ENCODE measurements at regions not wholly inside any gene's neighbourhood (a gene's known extent, or its start where the extent isn't known, plus 50 kb on each side); places are given as distances from the start of the nearest gene placed in this dataset.

GRCh38 chr22:46086577-46087335 lies 63.6 kb upstream of the PPARA start:
- Histone ChIP-seq H3K27me3 (ENCODE audit: insufficient read depth, low read length) (no peaks in the 10 kb centered on the region), H3K9me3 (ENCODE audit: insufficient read depth, low read depth, low read length) (no peaks in the 10 kb centered on the region), H3K9ac (ENCODE audit: low read depth, low read length) (no peak overlapping the region), H3K27ac (ENCODE audit: low read length) (no peak overlapping the region), H3K4me3 (ENCODE audit: low read length) (no peak overlapping the region), H3K36me3 (ENCODE audit: insufficient read depth, low read depth, low read length) (no peaks in the 10 kb centered on the region), H3K4me1 (ENCODE audit: insufficient read depth, low read length) (no peaks in the 10 kb centered on the region)

GRCh38 chr22:46087336-46087690 lies 63.0 kb upstream of the PPARA start:
- no peaks in the 10 kb centered on the region for H3K36me3 ChIP-seq (ENCODE audit: insufficient read depth, low read depth, low read length)
- H3K9me3 ChIP-seq (ENCODE audit: insufficient read depth, low read depth, low read length): no peaks in the 10 kb centered on the region
- H3K9ac ChIP-seq (ENCODE audit: low read depth, low read length): no peak overlapping the region
- H3K4me3 ChIP-seq (ENCODE audit: low read length): no peak overlapping the region
- H3K27ac ChIP-seq (ENCODE audit: low read length): no peak overlapping the region
- H3K27me3 ChIP-seq (ENCODE audit: insufficient read depth, low read length): no peaks in the 10 kb centered on the region
- no peaks in the 10 kb centered on the region for H3K4me1 ChIP-seq (ENCODE audit: insufficient read depth, low read length)

- no peak overlapping the region for H3K9ac ChIP-seq (ENCODE audit: low read depth, low read length)
- H3K36me3 ChIP-seq (ENCODE audit: insufficient read depth, low read depth, low read length): no peaks in the 10 kb centered on the region
- no peaks in the 10 kb centered on the region for H3K27me3 ChIP-seq (ENCODE audit: insufficient read depth, low read length)
- H3K4me3 ChIP-seq (ENCODE audit: low read length): no peak overlapping the region
- no peak overlapping the region for H3K27ac ChIP-seq (ENCODE audit: low read length)
- no peaks in the 10 kb centered on the region for H3K9me3 ChIP-seq (ENCODE audit: insufficient read depth, low read depth, low read length)
- H3K4me1 ChIP-seq (ENCODE audit: insufficient read depth, low read length): no peaks in the 10 kb centered on the region
These were observed 62.5 kb upstream of the PPARA start for GRCh38 chr22:46087816-46088277.

- Histone ChIP-seq H3K27me3 (ENCODE audit: insufficient read depth, low read length) (no peaks in the 10 kb centered on the region), H3K9me3 (ENCODE audit: insufficient read depth, low read depth, low read length) (no peaks in the 10 kb centered on the region), H3K4me3 (ENCODE audit: low read length) (no peak overlapping the region), H3K9ac (ENCODE audit: low read depth, low read length) (no peak overlapping the region), H3K27ac (ENCODE audit: low read length) (no peak overlapping the region), H3K4me1 (ENCODE audit: insufficient read depth, low read length) (no peaks in the 10 kb centered on the region), H3K36me3 (ENCODE audit: insufficient read depth, low read depth, low read length) (no peaks in the 10 kb centered on the region)
These were observed 61.6 kb upstream of the PPARA start for GRCh38 chr22:46088541-46089311.

- Histone ChIP-seq H3K9me3 (ENCODE audit: insufficient read depth, low read depth, low read length) (no peaks in the 10 kb centered on the region), H3K9ac (ENCODE audit: low read depth, low read length) (no peak overlapping the region), H3K27me3 (ENCODE audit: insufficient read depth, low read length) (no peaks in the 10 kb centered on the region), H3K4me3 (ENCODE audit: low read length) (no peak overlapping the region), H3K4me1 (ENCODE audit: insufficient read depth, low read length) (no peaks in the 10 kb centered on the region), H3K36me3 (ENCODE audit: insufficient read depth, low read depth, low read length) (no peaks in the 10 kb centered on the region), H3K27ac (ENCODE audit: low read length) (no peak overlapping the region)
These were observed 60.8 kb upstream of the PPARA start for GRCh38 chr22:46089426-46090035.

GRCh38 chr22:46090036-46090591 lies 60.2 kb upstream of the PPARA start:
- Histone ChIP-seq H3K4me1 (ENCODE audit: insufficient read depth, low read length) (no peaks in the 10 kb centered on the region), H3K9me3 (ENCODE audit: insufficient read depth, low read depth, low read length) (no peaks in the 10 kb centered on the region), H3K27ac (ENCODE audit: low read length) (no peak overlapping the region), H3K4me3 (ENCODE audit: low read length) (no peak overlapping the region), H3K36me3 (ENCODE audit: insufficient read depth, low read depth, low read length) (no peaks in the 10 kb centered on the region), H3K9ac (ENCODE audit: low read depth, low read length) (no peak overlapping the region), H3K27me3 (ENCODE audit: insufficient read depth, low read length) (no peaks in the 10 kb centered on the region)

- Histone ChIP-seq H3K9ac (ENCODE audit: low read depth, low read length) (no peak overlapping the region), H3K4me3 (ENCODE audit: low read length) (no peak overlapping the region), H3K27ac (ENCODE audit: low read length) (no peak overlapping the region), H3K4me1 (ENCODE audit: insufficient read depth, low read length) (no peaks in the 10 kb centered on the region), H3K27me3 (ENCODE audit: insufficient read depth, low read length) (no peaks in the 10 kb centered on the region), H3K9me3 (ENCODE audit: insufficient read depth, low read depth, low read length) (no peaks in the 10 kb centered on the region), H3K36me3 (ENCODE audit: insufficient read depth, low read depth, low read length) (no peaks in the 10 kb centered on the region)
These were observed 59.6 kb upstream of the PPARA start for GRCh38 chr22:46090631-46091201.

- no peak overlapping the region for H3K9ac ChIP-seq (ENCODE audit: low read depth, low read length)
- H3K4me1 ChIP-seq (ENCODE audit: insufficient read depth, low read length): no peaks in the 10 kb centered on the region
- H3K4me3 ChIP-seq (ENCODE audit: low read length): no peak overlapping the region
- H3K9me3 ChIP-seq (ENCODE audit: insufficient read depth, low read depth, low read length): no peaks in the 10 kb centered on the region
- H3K36me3 ChIP-seq (ENCODE audit: insufficient read depth, low read depth, low read length): no peaks in the 10 kb centered on the region
- no peak overlapping the region for H3K27ac ChIP-seq (ENCODE audit: low read length)
- H3K27me3 ChIP-seq (ENCODE audit: insufficient read depth, low read length): no peaks in the 10 kb centered on the region
These were observed 58.9 kb upstream of the PPARA start for GRCh38 chr22:46091277-46091977.

- no peaks in the 10 kb centered on the region for H3K9me3 ChIP-seq (ENCODE audit: insufficient read depth, low read depth, low read length)
- H3K9ac ChIP-seq (ENCODE audit: low read depth, low read length): no peak overlapping the region
- H3K4me3 ChIP-seq (ENCODE audit: low read length): no peak overlapping the region
- no peaks in the 10 kb centered on the region for H3K36me3 ChIP-seq (ENCODE audit: insufficient read depth, low read depth, low read length)
- H3K27ac ChIP-seq (ENCODE audit: low read length): no peak overlapping the region
- H3K27me3 ChIP-seq (ENCODE audit: insufficient read depth, low read length): no peaks in the 10 kb centered on the region
- H3K4me1 ChIP-seq (ENCODE audit: insufficient read depth, low read length): no peaks in the 10 kb centered on the region
These were observed 58.3 kb upstream of the PPARA start for GRCh38 chr22:46092011-46092410.

- Histone ChIP-seq H3K9me3 (ENCODE audit: insufficient read depth, low read depth, low read length) (no peaks in the 10 kb centered on the region), H3K4me1 (ENCODE audit: insufficient read depth, low read length) (no peaks in the 10 kb centered on the region), H3K9ac (ENCODE audit: low read depth, low read length) (no peak overlapping the region), H3K27ac (ENCODE audit: low read length) (no peak overlapping the region), H3K36me3 (ENCODE audit: insufficient read depth, low read depth, low read length) (no peaks in the 10 kb centered on the region), H3K27me3 (ENCODE audit: insufficient read depth, low read length) (no peaks in the 10 kb centered on the region), H3K4me3 (ENCODE audit: low read length) (no peak overlapping the region)
These were observed 57.5 kb upstream of the PPARA start for GRCh38 chr22:46092670-46093410.

Measured in iPS-20b (cell line).